Loucy (cell line): ENCODE measurements at regions not wholly inside any gene's neighbourhood (a gene's known extent, or its start where the extent isn't known, plus 50 kb on each side); places are given as distances from the start of the nearest gene placed in this dataset.

ENCODE experiments used
- CTCF ChIP-seq: fragments of 200-600 bp; sonication (generic); conservative IDR thresholded peaks from 2 replicates; pipeline ENCODE4 v1.5.1; 2014; ENCODE audit warnings: mild to moderate bottlenecking, antibody characterized with exemption, low read length
- EZH2phosphoT487 ChIP-seq: fragments of 200-600 bp; IDR thresholded peaks from 2 replicates; pipeline ENCODE4 v1.6.1; 2018; ENCODE audit warnings: antibody characterized with exemption, mild to moderate bottlenecking, moderate library complexity, borderline replicate concordance

- no peak for TF ChIP-seq CTCF
- no peak for TF ChIP-seq EZH2phosphoT487
Observed at GRCh38 chr11:70555078-70555477, 156.7 kb downstream of the CTTN start.
